NB4 (cell line): ENCODE measurements at regions not wholly inside any gene's neighbourhood (a gene's known extent, or its start where the extent isn't known, plus 50 kb on each side); places are given as distances from the start of the nearest gene placed in this dataset.

Source experiments
- CTCF ChIP-seq: IDR thresholded peaks from one replicate; pipeline ENCODE4 v1.5.1; 2012; ENCODE audit warnings: low read depth, low read length
- MAX ChIP-seq: IDR thresholded peaks from 2 replicates; pipeline ENCODE4 v1.6.1; 2011; ENCODE audit warnings: low read depth, low read length
- MYC ChIP-seq: IDR thresholded peaks from 2 replicates; pipeline ENCODE4 v1.6.1; 2011; ENCODE audit warnings: low read depth, low read length

DNA sequence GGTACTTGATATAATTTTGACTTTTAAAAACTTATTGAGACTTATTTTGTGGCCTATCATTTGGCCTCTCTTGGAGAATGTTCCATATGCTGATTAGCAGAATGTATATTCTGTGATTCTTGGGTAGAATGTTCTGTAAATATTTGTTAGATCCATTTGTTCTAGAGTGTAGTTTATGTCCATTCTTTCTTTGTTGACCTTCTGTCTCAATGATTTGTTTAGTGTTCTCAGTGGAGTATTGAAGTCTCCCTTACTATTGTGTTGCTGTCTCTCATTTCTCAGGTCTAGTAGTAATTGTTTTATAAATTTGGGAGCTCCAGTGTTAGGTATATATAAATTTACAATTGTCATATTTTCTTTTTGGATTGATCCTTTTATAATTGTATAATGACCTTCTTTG lies 349.6 kb upstream of the CWC22 start:
- TF ChIP-seq MYC: no peak
- no peak for TF ChIP-seq MAX
- TF ChIP-seq CTCF: no peak
